ENCODE measurements at regions not wholly inside any gene's neighbourhood (a gene's known extent, or its start where the extent isn't known, plus 50 kb on each side); places are given as distances from the start of the nearest gene placed in this dataset.

- TF ChIP-seq CTCF (IDR thresholded peaks at IDR 0.05) (no peak), POLR2A (IDR thresholded peaks at IDR 0.05) (no peak), POLR2AphosphoS5 (IDR thresholded peaks at IDR 0.05; ENCODE audit: insufficient read depth in 1 of 2, low read depth in 1 of 2) (no peak)
These were observed 122.9 kb upstream of the GATB start for GRCh38 chr4:151883747-151884146.

Measured in vagina (tissue), 2 donors.